SK-N-SH (cell line): ENCODE measurements at regions not wholly inside any gene's neighbourhood (a gene's known extent, or its start where the extent isn't known, plus 50 kb on each side); places are given as distances from the start of the nearest gene placed in this dataset.

Experiments used
- CTCF ChIA-PET: fragments of 300-600, 350-600 bp; formaldehyde crosslinking; extraction: SDS; loops from one replicate; lab custom pipeline; 2021; lab: Yijun Ruan, JAX
- POLR2A ChIA-PET: fragments of 350-600 bp; sonication (Branson Sonifier 250); formaldehyde crosslinking; extraction: SDS; loops from one replicate; lab custom pipeline; 2020; ENCODE audit warnings: antibody characterized with exemption, inconsistent platforms; lab: Yijun Ruan, JAX
- DNase-seq: peaks from one replicate; pipeline ENCODE4 v3.0.0; 2012
- H2AFZ ChIP-seq: fragments of 200-600 bp; sonication (generic); 2 replicates; pipeline ENCODE4 v1.8.1; 2016; ENCODE audit warnings: antibody characterized with exemption, mild to moderate bottlenecking, low read depth
- H3F3A ChIP-seq: fragments of 200-600 bp; sonication (generic); replicated peaks from 2 replicates; pipeline ENCODE3; 2016; ENCODE audit warnings: antibody characterized with exemption, mild to moderate bottlenecking; ENCODE audit not compliant: insufficient read depth
- H3K27ac ChIP-seq, 2 experiments: fragments of 200-500 bp in 1 of 2; fragments of 200-600 bp in 1 of 2; sonication (Bioruptor generic) in 1 of 2; sonication (generic), shearing (Covaris generic) in 1 of 2; 2 replicates each; pipeline versions ENCODE4 v1.5.1 to v1.6.1; 2014 to 2016; ENCODE audit warnings: low read depth in 2 of 2, inconsistent platforms in 1 of 2, low read length in 1 of 2, mild to moderate bottlenecking in 1 of 2, mixed read lengths in 1 of 2
- H3K27me3 ChIP-seq: fragments of 200-600 bp; sonication (generic), shearing (Covaris generic); 2 replicates; pipeline ENCODE4 v1.6.1; 2016; ENCODE audit warnings: mixed run types; ENCODE audit not compliant: insufficient read depth
- H3K36me3 ChIP-seq, 2 experiments: fragments of 200-500 bp in 1 of 2; fragments of 200-600 bp in 1 of 2; sonication (Bioruptor generic) in 1 of 2; sonication (generic) in 1 of 2; replicated peaks in 1 of 2; 2 replicates each; pipeline versions ENCODE3 to v1.5.1; 2014 to 2016; ENCODE audit warnings: low read length in 1 of 2, mild to moderate bottlenecking in 1 of 2; ENCODE audit not compliant: insufficient read depth in 2 of 2, control insufficient read depth in 1 of 2
- H3K4me1 ChIP-seq, 2 experiments: fragments of 200-500 bp in 1 of 2; fragments of 200-600 bp in 1 of 2; sonication (Bioruptor generic) in 1 of 2; sonication (generic), shearing (Covaris generic) in 1 of 2; 2 replicates each; pipeline versions ENCODE4 v1.5.1 to v1.6.1; 2014 to 2016; ENCODE audit warnings: low read depth in 1 of 2, low read length in 1 of 2, mixed run types in 1 of 2; ENCODE audit not compliant: insufficient read depth in 2 of 2, control insufficient read depth in 1 of 2
- H3K4me2 ChIP-seq: fragments of 200-600 bp; sonication (generic), shearing (Covaris generic); 2 replicates; pipeline ENCODE4 v1.6.1; 2017; ENCODE audit warnings: mixed run types
- H3K4me3 ChIP-seq, 2 experiments: fragments of 200-500 bp in 1 of 2; fragments of 200-600 bp in 1 of 2; sonication (Bioruptor generic) in 1 of 2; sonication (generic), shearing (Covaris generic) in 1 of 2; 2 replicates each; pipeline versions ENCODE4 v1.5.1 to v1.8.1; 2014 to 2016; ENCODE audit warnings: low read depth in 2 of 2, inconsistent platforms in 1 of 2, low read length in 1 of 2, mild to moderate bottlenecking in 1 of 2, mixed read lengths in 1 of 2, moderate library complexity in 1 of 2
- H3K79me2 ChIP-seq: fragments of 200-600 bp; sonication (generic); 2 replicates; pipeline ENCODE4 v1.8.1; 2017; ENCODE audit warnings: mild to moderate bottlenecking; ENCODE audit not compliant: insufficient read depth
- H3K9ac ChIP-seq: fragments of 200-600 bp; sonication (generic); 2 replicates; pipeline ENCODE4 v1.6.1; 2017; ENCODE audit warnings: mixed run types
- H3K9me2 ChIP-seq: fragments of 200-600 bp; sonication (generic); 2 replicates; pipeline ENCODE4 v1.6.1; 2017; ENCODE audit warnings: mixed run types
- H3K9me3 ChIP-seq: fragments of 200-600 bp; sonication (generic); 2 replicates; pipeline ENCODE4 v1.6.1; 2017; ENCODE audit warnings: mixed run types, mild to moderate bottlenecking, moderate library complexity
- H4K20me1 ChIP-seq: fragments of 200-600 bp; sonication (generic); 2 replicates; pipeline ENCODE4 v1.6.1; 2017; ENCODE audit warnings: mild to moderate bottlenecking, mixed run types; ENCODE audit not compliant: insufficient read depth
- CHD2 ChIP-seq: fragments of 150-350 bp; IDR thresholded peaks from 2 replicates; pipeline ENCODE4 v1.6.1; 2018; ENCODE audit warnings: low read length; ENCODE audit not compliant: partially characterized antibody
- CTCF ChIP-seq: fragments of 200-600 bp; sonication (generic); IDR thresholded peaks from 2 replicates; pipeline ENCODE4 v1.6.1; 2017; ENCODE audit warnings: antibody characterized with exemption, mild to moderate bottlenecking, moderate library complexity
- ELF1 ChIP-seq: IDR thresholded peaks from 2 replicates; pipeline ENCODE4 v1.4.0; 2012
- EZH2phosphoT487 ChIP-seq: fragments of 200-600 bp; sonication (generic); IDR thresholded peaks from 2 replicates; pipeline ENCODE4 v1.6.1; 2017; ENCODE audit warnings: low read depth, mixed run types, mild to moderate bottlenecking, antibody characterized with exemption, moderate library complexity, borderline replicate concordance
- FOXM1 ChIP-seq: IDR thresholded peaks from 2 replicates; pipeline ENCODE4 v1.4.0; 2012; ENCODE audit warnings: low read depth, mild to moderate bottlenecking
- GABPA ChIP-seq: IDR thresholded peaks from 2 replicates; pipeline ENCODE4 v1.4.0; 2012; ENCODE audit warnings: low read depth, mild to moderate bottlenecking
- JUND ChIP-seq: IDR thresholded peaks from 2 replicates; pipeline ENCODE4 v1.4.0; 2012
- MEF2A ChIP-seq: IDR thresholded peaks from 2 replicates; pipeline ENCODE4 v1.4.0; 2012; ENCODE audit warnings: low read depth, borderline replicate concordance
- MXI1 ChIP-seq: IDR thresholded peaks from 2 replicates; pipeline ENCODE4 v1.6.1; 2012; ENCODE audit warnings: mild to moderate bottlenecking, low read depth, low read length, improper control_type of control experiment
- NFIC ChIP-seq: IDR thresholded peaks from 2 replicates; pipeline ENCODE4 v1.4.0; 2012; ENCODE audit warnings: borderline replicate concordance
- PBX3 ChIP-seq: IDR thresholded peaks from 2 replicates; pipeline ENCODE4; 2012
- POLR2AphosphoS5 ChIP-seq: IDR thresholded peaks from 2 replicates; pipeline ENCODE4 v1.6.1; 2012; ENCODE audit warnings: low read depth, low read length
- RAD21 ChIP-seq: IDR thresholded peaks from 2 replicates; pipeline ENCODE4 v1.6.1; 2012; ENCODE audit warnings: mild to moderate bottlenecking, low read length
- RCOR1 ChIP-seq: fragments of 150-350 bp; IDR thresholded peaks from 2 replicates; pipeline ENCODE4 v1.6.1; 2017; ENCODE audit warnings: antibody characterized with exemption, low read length
- RFX5 ChIP-seq: IDR thresholded peaks from 2 replicates; pipeline ENCODE4 v1.6.1; 2012; ENCODE audit warnings: mild to moderate bottlenecking, improper control_type of control experiment, low read length
- RXRA ChIP-seq: IDR thresholded peaks from 2 replicates; pipeline ENCODE4 v1.4.0; 2012; ENCODE audit warnings: low read depth, mild to moderate bottlenecking, borderline replicate concordance
- SMC3 ChIP-seq: IDR thresholded peaks from 2 replicates; pipeline ENCODE4 v1.6.1; 2012; ENCODE audit warnings: low read depth, low read length, improper control_type of control experiment
- TAF1 ChIP-seq: IDR thresholded peaks from 2 replicates; pipeline ENCODE4 v1.6.1; 2012; ENCODE audit warnings: low read depth, mild to moderate bottlenecking, low read length, moderate library complexity, borderline replicate concordance
- TEAD4 ChIP-seq: IDR thresholded peaks from 2 replicates; pipeline ENCODE4 v1.4.0; 2012; ENCODE audit warnings: mild to moderate bottlenecking, borderline replicate concordance; ENCODE audit not compliant: insufficient read depth
- USF2 ChIP-seq: fragments of 150-350 bp; IDR thresholded peaks from 2 replicates; pipeline ENCODE4 v1.6.1; 2017; ENCODE audit warnings: antibody characterized with exemption, low read length, low read depth, borderline replicate concordance
- WGBS: methylation state at CpG from one replicate; pipeline ENCODE4 v1.1.6; 2017; ENCODE audit warnings: low lambda C conversion rate; 5-methylcytosine and 5-hydroxymethylcytosine counted together

GRCh38 chr4:32775049-32775448 is 2054.9 kb downstream of the PCDH7 start:
- no peaks in the 10 kb centered on the region for H3K79me2 ChIP-seq
- H3K4me3 ChIP-seq, result peak overlapping the region in 1 of 2 experiments; percentile 41; a peak in 1 of 4 replicates
- TF ChIP-seq RFX5 (no peak), CTCF (peak; percentile 22; the same call in 1 of the 2 replicates), RAD21 (peak; percentile 52)
- TF ChIP-seq, all 33 proteins: peak for 2
- no peak overlapping the region for H3K9ac ChIP-seq
- H3K4me1 ChIP-seq, result no peaks in the 10 kb centered on the region
- 0 out of 2 replicates have a peak overlapping the region, but pooled peaks have one; percentile 59 for H2AFZ ChIP-seq
- 6% methylated on average over 5 of the region's 5 CpGs for WGBS
- H3K9me3 ChIP-seq, result no peaks in the 10 kb centered on the region
- ChIA-PET CTCF (no interaction called here), POLR2A (no interaction called here)
- no peak overlapping the region for H3K4me2 ChIP-seq
- no peaks in the 10 kb centered on the region; the same call in 1 of the 2 replicates for H3K9me2 ChIP-seq
- H3K27me3 ChIP-seq, result no peaks in the 10 kb centered on the region
- H4K20me1 ChIP-seq, result no peaks in the 10 kb centered on the region
- DNase-seq, result peak; percentile 1
- H3F3A ChIP-seq, result no peaks in the 10 kb centered on the region
- no peak overlapping the region for H3K27ac ChIP-seq
- no peaks in the 10 kb centered on the region for H3K36me3 ChIP-seq

- POLR2A ChIA-PET, result no interaction called here
- TF ChIP-seq RAD21 (no peak), RCOR1 (no peak), MXI1 (no peak), RXRA (no peak), USF2 (no peak), SMC3 (no peak), JUND (no peak), MEF2A (no peak), ELF1 (no peak), NFIC (no peak), TEAD4 (no peak), CTCF (no peak), PBX3 (no peak), TAF1 (no peak), POLR2AphosphoS5 (no peak), GABPA (no peak), CHD2 (no peak), EZH2phosphoT487 (no peak), FOXM1 (no peak)
- TF ChIP-seq, all 33 proteins: peak for 0
- no peaks in the 10 kb centered on the region for H3F3A ChIP-seq
- no peak for DNase-seq
- no peak overlapping the region for H3K4me2 ChIP-seq
- no peaks in the 10 kb centered on the region for H3K36me3 ChIP-seq
- H3K4me3 ChIP-seq, result no peak overlapping the region
- no peaks in the 10 kb centered on the region for H3K79me2 ChIP-seq
- H3K27ac ChIP-seq, result no peak overlapping the region
- WGBS, result 33% methylated on average over 3 of the region's 3 CpGs
- no peaks in the 10 kb centered on the region for H4K20me1 ChIP-seq
- no peak overlapping the region for H2AFZ ChIP-seq
- CTCF ChIA-PET, result no interaction called here
- no peak overlapping the region for H3K9ac ChIP-seq
- H3K27me3 ChIP-seq, result no peaks in the 10 kb centered on the region
- H3K4me1 ChIP-seq, result no peaks in the 10 kb centered on the region
- no peaks in the 10 kb centered on the region; the same call in 1 of the 2 replicates for H3K9me2 ChIP-seq
- no peaks in the 10 kb centered on the region for H3K9me3 ChIP-seq
Measured at GRCh38 chr4:32776435-32777203, 2056.4 kb downstream of the PCDH7 start.
